ENCODE measurements at regions not wholly inside any gene's neighbourhood (a gene's known extent, or its start where the extent isn't known, plus 50 kb on each side); places are given as distances from the start of the nearest gene placed in this dataset.

DNA sequence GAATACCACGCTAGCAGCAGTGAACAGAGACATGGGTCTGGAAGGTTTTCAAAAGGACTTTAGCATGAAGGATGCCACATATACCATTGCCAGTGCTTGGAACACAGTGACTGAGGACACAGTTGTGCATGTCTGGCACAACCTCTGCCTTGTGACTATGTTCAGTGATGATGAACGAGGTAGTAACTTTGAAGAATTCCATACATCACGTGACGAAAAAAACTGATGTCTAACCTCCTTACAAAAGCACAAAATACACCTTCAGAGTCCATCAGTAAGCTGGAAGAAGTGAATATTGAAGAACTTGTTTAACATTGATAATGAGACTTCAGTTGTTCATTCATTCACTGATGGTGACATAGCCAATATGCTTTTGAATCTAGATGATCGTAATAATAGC lies 594.8 kb upstream of the GRM7 start:
- Histone ChIP-seq H3K9me3 (no peaks in the 10 kb centered on the region), H3K27ac (no peak overlapping the region), H3K4me3 (no peak overlapping the region), H3K27me3 (no peaks in the 10 kb centered on the region), H3K4me1 (no peaks in the 10 kb centered on the region), H3K36me3 (no peaks in the 10 kb centered on the region)
- no peak for DNase-seq
- intact Hi-C loops (cut with DNase I; ENCODE audit: low total_unique reads): no loop called here
- 59 to 71% (median 66%) methylated on average over 5 of the region's 5 CpGs for WGBS, 5 donors
- TF ChIP-seq POLR2AphosphoS5 (IDR thresholded peaks at IDR 0.05) (no peak), EP300 (IDR thresholded peaks at IDR 0.05) (no peak), POLR2A (IDR thresholded peaks at IDR 0.05) (no peak)
- TF ChIP-seq, protein P1, sequence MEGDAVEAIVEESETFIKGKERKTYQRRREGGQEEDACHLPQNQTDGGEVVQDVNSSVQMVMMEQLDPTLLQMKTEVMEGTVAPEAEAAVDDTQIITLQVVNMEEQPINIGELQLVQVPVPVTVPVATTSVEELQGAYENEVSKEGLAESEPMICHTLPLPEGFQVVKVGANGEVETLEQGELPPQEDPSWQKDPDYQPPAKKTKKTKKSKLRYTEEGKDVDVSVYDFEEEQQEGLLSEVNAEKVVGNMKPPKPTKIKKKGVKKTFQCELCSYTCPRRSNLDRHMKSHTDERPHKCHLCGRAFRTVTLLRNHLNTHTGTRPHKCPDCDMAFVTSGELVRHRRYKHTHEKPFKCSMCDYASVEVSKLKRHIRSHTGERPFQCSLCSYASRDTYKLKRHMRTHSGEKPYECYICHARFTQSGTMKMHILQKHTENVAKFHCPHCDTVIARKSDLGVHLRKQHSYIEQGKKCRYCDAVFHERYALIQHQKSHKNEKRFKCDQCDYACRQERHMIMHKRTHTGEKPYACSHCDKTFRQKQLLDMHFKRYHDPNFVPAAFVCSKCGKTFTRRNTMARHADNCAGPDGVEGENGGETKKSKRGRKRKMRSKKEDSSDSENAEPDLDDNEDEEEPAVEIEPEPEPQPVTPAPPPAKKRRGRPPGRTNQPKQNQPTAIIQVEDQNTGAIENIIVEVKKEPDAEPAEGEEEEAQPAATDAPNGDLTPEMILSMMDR (IDR thresholded peaks at IDR 0.05): no peak

DNA sequence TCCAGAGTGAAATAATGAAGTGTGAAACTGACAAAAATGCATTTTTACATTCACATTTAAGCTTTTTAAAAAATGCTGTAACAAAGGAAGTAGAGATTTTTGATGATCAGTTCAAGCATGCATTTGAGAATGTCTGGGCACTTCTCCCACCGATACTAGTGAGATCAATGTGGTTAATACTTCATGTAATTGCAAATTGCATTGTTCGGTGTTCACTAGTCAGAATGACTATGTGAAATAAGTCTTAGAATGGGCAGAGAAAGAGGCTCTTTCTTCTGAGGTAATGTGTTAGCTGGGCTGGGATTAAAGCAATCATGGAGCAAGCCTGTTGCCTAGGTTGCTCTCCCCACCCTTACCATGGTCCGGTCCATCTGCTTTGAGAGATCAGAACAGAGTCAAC lies 587.0 kb upstream of the GRM7 start:
- Histone ChIP-seq H3K36me3 (no peaks in the 10 kb centered on the region), H3K4me1 (no peaks in the 10 kb centered on the region), H3K4me3 (no peak overlapping the region), H3K27ac (no peak overlapping the region), H3K9me3 (peaks cover 0 to 9% (median 2%) of the 10 kb centered on the region in 4 donors), H3K27me3 (no peaks in the 10 kb centered on the region)
- TF ChIP-seq POLR2A (IDR thresholded peaks at IDR 0.05) (no peak), POLR2AphosphoS5 (IDR thresholded peaks at IDR 0.05) (no peak), EP300 (IDR thresholded peaks at IDR 0.05) (no peak)
- TF ChIP-seq, protein P1 (IDR thresholded peaks at IDR 0.05): no peak
- intact Hi-C loops (cut with DNase I; ENCODE audit: low total_unique reads): no loop called here
- no peak for DNase-seq
- 76 to 93% (median 86%) methylated on average over 3 of the region's 3 CpGs for WGBS, 5 donors

DNA sequence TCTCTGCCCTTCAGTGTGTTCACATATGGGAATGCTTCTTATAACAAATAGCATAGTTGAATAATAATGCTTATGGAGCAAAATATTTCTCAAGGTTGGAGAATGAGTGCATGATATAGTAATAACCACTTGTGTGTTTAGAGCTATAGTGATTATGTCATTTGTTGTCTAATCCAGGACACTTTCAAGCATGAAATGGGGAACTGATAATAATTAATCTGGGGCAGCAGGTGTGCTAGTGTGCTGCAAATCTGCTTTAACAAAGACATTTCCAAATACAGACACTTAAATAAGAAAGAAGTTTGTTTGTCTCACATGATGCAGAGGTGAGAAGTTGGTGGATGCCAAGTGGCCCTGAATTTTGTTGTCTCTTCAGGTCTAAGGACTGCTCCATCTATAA lies 579.3 kb upstream of the GRM7 start:
- no peaks in the 10 kb centered on the region for H3K27me3 ChIP-seq
- no peaks in the 10 kb centered on the region for H3K4me1 ChIP-seq
- DNase-seq: no peak
- H3K36me3 ChIP-seq: no peaks in the 10 kb centered on the region
- no peak overlapping the region for H3K27ac ChIP-seq
- H3K4me3 ChIP-seq: no peak overlapping the region
- TF ChIP-seq, protein P1 (IDR thresholded peaks at IDR 0.05): no peak
- TF ChIP-seq POLR2A (IDR thresholded peaks at IDR 0.05): no peak
- TF ChIP-seq EP300 (IDR thresholded peaks at IDR 0.05): no peak
- no peak for TF ChIP-seq POLR2AphosphoS5 (IDR thresholded peaks at IDR 0.05)
- intact Hi-C loops (cut with DNase I; ENCODE audit: low total_unique reads): no loop called here
- peaks cover 0 to 10% (median 0%) of the 10 kb centered on the region in 4 donors for H3K9me3 ChIP-seq

DNA sequence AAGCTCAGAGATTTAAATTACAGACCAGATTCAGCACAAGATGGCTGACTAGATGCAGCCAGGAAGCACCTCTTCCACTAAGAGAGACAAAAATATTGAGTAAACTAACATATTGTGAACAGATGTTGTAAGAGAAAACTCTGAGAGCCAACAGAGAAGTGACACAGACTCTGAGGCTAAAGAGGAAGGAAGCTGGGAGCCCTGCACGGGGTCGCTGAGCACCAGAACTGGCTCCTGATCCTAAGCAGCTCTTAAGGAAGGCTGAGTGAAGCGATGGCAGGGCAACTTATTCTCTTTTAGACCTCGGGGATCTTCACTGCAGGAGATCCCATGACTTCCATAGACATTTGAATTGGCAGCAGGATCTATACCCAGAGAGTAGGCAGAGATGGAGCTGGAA lies 578.0 kb upstream of the GRM7 start:
- Histone ChIP-seq H3K4me1 (no peaks in the 10 kb centered on the region), H3K36me3 (no peaks in the 10 kb centered on the region), H3K27me3 (no peaks in the 10 kb centered on the region), H3K9me3 (peaks cover 0 to 10% (median 0%) of the 10 kb centered on the region in 4 donors), H3K4me3 (no peak overlapping the region), H3K27ac (no peak overlapping the region)
- WGBS, 5 donors: 36 to 73% (median 64%) methylated on average over 4 of the region's 4 CpGs
- no peak for TF ChIP-seq POLR2A (IDR thresholded peaks at IDR 0.05)
- no peak for TF ChIP-seq EP300 (IDR thresholded peaks at IDR 0.05)
- TF ChIP-seq, protein P1 (IDR thresholded peaks at IDR 0.05): no peak
- no peak for TF ChIP-seq POLR2AphosphoS5 (IDR thresholded peaks at IDR 0.05)
- peak in 1 of 2 donors; percentile 7 for DNase-seq
- intact Hi-C loops (cut with DNase I; ENCODE audit: low total_unique reads): no loop called here

All from stomach (tissue), 8 donors.